ENCODE measurements at regions not wholly inside any gene's neighbourhood (a gene's known extent, or its start where the extent isn't known, plus 50 kb on each side); places are given as distances from the start of the nearest gene placed in this dataset.
"Not testable (repeated sequence)": the region's sequence is repeated elsewhere in the genome, so short reads cannot be mapped to it uniquely, and the experiment has no call there.

GRCh38 chr22:41038732-41039131, 53.7 kb upstream of the EP300 start:
- no peak for DNase-seq (ENCODE audit: extremely low spot score)
- Histone ChIP-seq H3K27ac (replicated peaks in 1 of 4) (no peak overlapping the region), H3K36me3 (no peaks in the 10 kb centered on the region), H3K27me3 (no peaks in the 10 kb centered on the region), H3K9me3 (no peaks in the 10 kb centered on the region), H3K4me1 (no peaks in the 10 kb centered on the region), H3K4me3 (no peak overlapping the region)
- intact Hi-C loops (cut with DNase I) = no loop called here
- TF ChIP-seq POLR2A (IDR thresholded peaks at IDR 0.05; ENCODE audit: low read depth) = no peak
- no peak for TF ChIP-seq EP300 (IDR thresholded peaks at IDR 0.05)
- TF ChIP-seq CTCF (IDR thresholded peaks at IDR 0.05) = no peak
- no peak for TF ChIP-seq POLR2AphosphoS5 (IDR thresholded peaks at IDR 0.05)
- WGBS = 40% methylated on average over 4 of the region's 4 CpGs

- H3K9me3 ChIP-seq; H3K27me3 ChIP-seq; DNase-seq (ENCODE audit: extremely low spot score); H3K4me3 ChIP-seq; H3K36me3 ChIP-seq; intact Hi-C loops (cut with DNase I); H3K4me1 ChIP-seq; H3K27ac ChIP-seq (replicated peaks in 1 of 4): not testable (repeated sequence)
- WGBS = 90% methylated on average over 9 of the region's 9 CpGs
Observed at GRCh38 chr22:41039641-41040040, 52.8 kb upstream of the EP300 start.

- intact Hi-C loops (cut with DNase I) = no loop called here
- Histone ChIP-seq H3K4me1 (no peaks in the 10 kb centered on the region), H3K36me3 (no peaks in the 10 kb centered on the region), H3K9me3 (no peaks in the 10 kb centered on the region), H3K27me3 (no peaks in the 10 kb centered on the region), H3K27ac (replicated peaks in 1 of 4) (no peak overlapping the region), H3K4me3 (no peak overlapping the region)
- DNase-seq (ENCODE audit: extremely low spot score) = no peak
- WGBS = 75% methylated on average over 1 of the region's 1 CpG
- TF ChIP-seq CTCF (IDR thresholded peaks at IDR 0.05) = no peak
- TF ChIP-seq POLR2AphosphoS5 (IDR thresholded peaks at IDR 0.05) = no peak
Observed at GRCh38 chr22:41040483-41040882, 51.9 kb upstream of the EP300 start.

- Histone ChIP-seq H3K27ac (replicated peaks in 1 of 4) (no peak overlapping the region), H3K4me1 (no peaks in the 10 kb centered on the region), H3K27me3 (no peaks in the 10 kb centered on the region), H3K36me3 (no peaks in the 10 kb centered on the region), H3K4me3 (no peak overlapping the region), H3K9me3 (no peaks in the 10 kb centered on the region)
- intact Hi-C loops (cut with DNase I) = no loop called here
- no peak for DNase-seq (ENCODE audit: extremely low spot score)
- TF ChIP-seq POLR2A (IDR thresholded peaks at IDR 0.05; ENCODE audit: low read depth) (no peak), EP300 (IDR thresholded peaks at IDR 0.05) (no peak), POLR2AphosphoS5 (IDR thresholded peaks at IDR 0.05) (no peak), CTCF (IDR thresholded peaks at IDR 0.05) (no peak)
- WGBS = 94% methylated on average over 5 of the region's 5 CpGs
Observed at GRCh38 chr22:41041532-41041931, 50.9 kb upstream of the EP300 start.

Data from esophagus muscularis mucosa (tissue), 4 donors.